ENCODE measurements at regions not wholly inside any gene's neighbourhood (a gene's known extent, or its start where the extent isn't known, plus 50 kb on each side); places are given as distances from the start of the nearest gene placed in this dataset.

DNA sequence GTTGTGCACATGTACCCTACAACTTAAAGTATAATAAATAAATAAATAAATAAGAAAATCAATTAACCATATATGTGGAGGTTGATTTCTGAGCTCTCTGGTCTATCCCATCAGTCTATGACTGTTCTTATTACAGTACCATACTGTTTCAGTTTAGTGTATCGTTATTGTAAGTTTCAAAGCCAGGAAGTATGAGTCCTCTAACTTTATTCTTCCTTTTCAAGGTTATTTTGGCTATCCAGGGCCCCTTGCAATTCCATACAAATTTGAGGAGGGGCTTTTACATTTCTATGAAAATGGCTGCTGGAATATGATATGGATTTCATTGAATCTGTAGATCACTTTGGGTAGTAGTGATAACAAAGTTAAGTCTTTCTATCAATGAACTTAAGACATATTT lies 96.9 kb upstream of the BCL9 start:
- H3K27me3 ChIP-seq (ENCODE audit: low read length), result no peaks in the 10 kb centered on the region
- no peaks in the 10 kb centered on the region for H3K4me1 ChIP-seq (ENCODE audit: insufficient read depth, low read length)
- ChIA-PET CTCF (no interaction called here), POLR2A (ENCODE audit: unreplicated experiment) (no interaction called here)
- H3K9me2 ChIP-seq (replicated peaks; ENCODE audit: low read length), result no peaks in the 10 kb centered on the region
- no peak overlapping the region for H3K4me3 ChIP-seq (ENCODE audit: low read length)
- no peak for ATAC-seq
- DNase-seq, result no peak
- no TSS peak for BruUV-seq (replicated peaks)
- intact Hi-C loops (cut with micrococcal nuclease), result no loop called here
- no peak overlapping the region for H2AFZ ChIP-seq (ENCODE audit: low read length)
- no peaks in the 10 kb centered on the region for H3F3A ChIP-seq (ENCODE audit: low read length, unreplicated experiment)
- H3K9ac ChIP-seq (ENCODE audit: low read length), result no peak overlapping the region
- no peaks in the 10 kb centered on the region for H4K20me1 ChIP-seq (ENCODE audit: low read length)
- TF ChIP-seq CTCF (conservative IDR thresholded peaks at IDR 0.05; ENCODE audit: low read depth, low read length), result no peak
- TF ChIP-seq EZH2phosphoT487 (IDR thresholded peaks at IDR 0.05; ENCODE audit: borderline replicate concordance, low read length), result no peak
- TF ChIP-seq EZH2 (IDR thresholded peaks at IDR 0.05; ENCODE audit: low read length, unreplicated experiment), result no peak
- H3K9me3 ChIP-seq (ENCODE audit: low read length), result no peaks in the 10 kb centered on the region
- no peaks in the 10 kb centered on the region for H3K79me2 ChIP-seq (ENCODE audit: low read length)
- no peaks in the 10 kb centered on the region; the same call in 1 of the 2 replicates for H3K36me3 ChIP-seq (ENCODE audit: low read depth, low read length)
- no peak overlapping the region for H3K4me2 ChIP-seq (ENCODE audit: low read length)
- no peak overlapping the region for H3K27ac ChIP-seq (ENCODE audit: low read length)

- H3K27ac ChIP-seq (ENCODE audit: low read length), result no peak overlapping the region
- no peaks in the 10 kb centered on the region for H4K20me1 ChIP-seq (ENCODE audit: low read length)
- no peaks in the 10 kb centered on the region for H3F3A ChIP-seq (ENCODE audit: low read length, unreplicated experiment)
- no peaks in the 10 kb centered on the region for H3K4me1 ChIP-seq (ENCODE audit: insufficient read depth, low read length)
- no peak for TF ChIP-seq CTCF (conservative IDR thresholded peaks at IDR 0.05; ENCODE audit: low read depth, low read length)
- no peak for TF ChIP-seq EZH2phosphoT487 (IDR thresholded peaks at IDR 0.05; ENCODE audit: borderline replicate concordance, low read length)
- TF ChIP-seq EZH2 (IDR thresholded peaks at IDR 0.05; ENCODE audit: low read length, unreplicated experiment), result no peak
- H3K9me3 ChIP-seq (ENCODE audit: low read length), result no peaks in the 10 kb centered on the region
- no peaks in the 10 kb centered on the region for H3K9me2 ChIP-seq (replicated peaks; ENCODE audit: low read length)
- H3K9ac ChIP-seq (ENCODE audit: low read length), result no peak overlapping the region
- no TSS peak for BruUV-seq (replicated peaks)
- no peaks in the 10 kb centered on the region for H3K79me2 ChIP-seq (ENCODE audit: low read length)
- ChIA-PET CTCF (no interaction called here), POLR2A (ENCODE audit: unreplicated experiment) (no interaction called here)
- H3K27me3 ChIP-seq (ENCODE audit: low read length), result no peaks in the 10 kb centered on the region
- DNase-seq (no peak), ATAC-seq (no peak)
- H2AFZ ChIP-seq (ENCODE audit: low read length), result no peak overlapping the region
- intact Hi-C loops (cut with micrococcal nuclease), result no loop called here
- no peak overlapping the region for H3K4me2 ChIP-seq (ENCODE audit: low read length)
- H3K36me3 ChIP-seq (ENCODE audit: low read depth, low read length), result no peaks in the 10 kb centered on the region
- H3K4me3 ChIP-seq (ENCODE audit: low read length), result no peak overlapping the region
Measured at GRCh38 chr1:147451628-147452027, 89.7 kb upstream of the BCL9 start.

DNA sequence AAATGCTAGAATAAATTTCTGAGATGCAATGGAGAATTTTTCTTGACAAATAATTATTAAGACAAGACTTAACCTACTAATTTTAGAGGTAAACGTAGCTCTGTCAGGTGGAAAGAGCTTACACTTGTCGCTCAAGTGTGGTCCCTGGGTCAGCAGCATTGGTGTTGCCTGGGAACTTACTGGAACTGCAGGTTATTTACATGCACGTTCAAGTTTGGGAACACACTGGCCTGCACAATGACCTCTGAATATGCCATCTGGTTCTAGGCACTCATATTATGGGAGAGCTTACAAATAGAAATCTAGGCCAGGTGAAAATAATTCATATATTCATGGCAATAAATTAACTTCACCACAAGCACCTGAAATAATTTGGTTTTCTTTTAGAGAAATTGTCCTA lies 88.5 kb upstream of the BCL9 start:
- H3K4me1 ChIP-seq (ENCODE audit: insufficient read depth, low read length), result no peaks in the 10 kb centered on the region
- H3K27me3 ChIP-seq (ENCODE audit: low read length), result no peaks in the 10 kb centered on the region
- H3K79me2 ChIP-seq (ENCODE audit: low read length), result no peaks in the 10 kb centered on the region

More for the DNA sequence above, 88.5 kb upstream of the BCL9 start:
- Histone ChIP-seq H2AFZ (ENCODE audit: low read length) (no peak overlapping the region), H3K27ac (ENCODE audit: low read length) (no peak overlapping the region), H3K4me3 (ENCODE audit: low read length) (no peak overlapping the region), H3K9ac (ENCODE audit: low read length) (no peak overlapping the region), H3K9me2 (replicated peaks; ENCODE audit: low read length) (no peaks in the 10 kb centered on the region), H3K4me2 (ENCODE audit: low read length) (no peak overlapping the region), H3K9me3 (ENCODE audit: low read length) (no peaks in the 10 kb centered on the region), H3K36me3 (ENCODE audit: low read depth, low read length) (no peaks in the 10 kb centered on the region), H3F3A (ENCODE audit: low read length, unreplicated experiment) (no peaks in the 10 kb centered on the region), H4K20me1 (ENCODE audit: low read length) (no peaks in the 10 kb centered on the region)
- DNase-seq (no peak), ATAC-seq (no peak)
- ChIA-PET CTCF (no interaction called here), POLR2A (ENCODE audit: unreplicated experiment) (no interaction called here)
- no peak for TF ChIP-seq EZH2 (IDR thresholded peaks at IDR 0.05; ENCODE audit: low read length, unreplicated experiment)
- no peak for TF ChIP-seq CTCF (conservative IDR thresholded peaks at IDR 0.05; ENCODE audit: low read depth, low read length)
- TF ChIP-seq EZH2phosphoT487 (IDR thresholded peaks at IDR 0.05; ENCODE audit: borderline replicate concordance, low read length), result no peak
- BruUV-seq (replicated peaks), result no TSS peak
- intact Hi-C loops (cut with micrococcal nuclease), result no loop called here
